RWPE2 (cell line): ENCODE measurements at regions not wholly inside any gene's neighbourhood (a gene's known extent, or its start where the extent isn't known, plus 50 kb on each side); places are given as distances from the start of the nearest gene placed in this dataset.

Experiments
- ATAC-seq: fragments of 200-7000 bp; cut with Tn5 transposase; 3 replicates; pipeline ENCODE4 v1.9.1; 2021; ENCODE audit warnings: low read depth
- DNase-seq: peaks from one replicate; pipeline ENCODE4 v3.0.0-alpha.2; 2020; ENCODE audit warnings: low spot score
- H3K27ac ChIP-seq: fragments of 450-650 bp; 2 replicates; pipeline ENCODE4 v1.5.1; 2017; ENCODE audit warnings: mild to moderate bottlenecking; ENCODE audit not compliant: poor library complexity, severe bottlenecking
- H3K27me3 ChIP-seq: fragments of 250-450 bp; sonication (Bioruptor Pico); 2 replicates; pipeline ENCODE4 v1.5.1; 2021; ENCODE audit warnings: mild to moderate bottlenecking, moderate library complexity; ENCODE audit not compliant: insufficient read depth, poor library complexity, severe bottlenecking
- H3K36me3 ChIP-seq: fragments of 250-450 bp; sonication (Bioruptor Pico); 2 replicates; pipeline ENCODE4 v1.5.1; 2020; ENCODE audit warnings: low read depth, mild to moderate bottlenecking, moderate library complexity
- H3K4me1 ChIP-seq: fragments of 250-450 bp; sonication (Bioruptor Pico); 2 replicates; pipeline ENCODE4 v1.5.1; 2021; ENCODE audit warnings: mild to moderate bottlenecking, moderate library complexity; ENCODE audit not compliant: insufficient read depth, poor library complexity, severe bottlenecking
- H3K4me3 ChIP-seq: fragments of 250-450 bp; sonication (Bioruptor Pico); 2 replicates; pipeline ENCODE4 v1.5.1; 2021; ENCODE audit warnings: mild to moderate bottlenecking, moderate library complexity; ENCODE audit not compliant: severe bottlenecking
- H3K9me3 ChIP-seq: fragments of 250-450 bp; sonication (Bioruptor Pico); 2 replicates; pipeline ENCODE4 v1.5.1; 2021; ENCODE audit warnings: mild to moderate bottlenecking, moderate library complexity; ENCODE audit not compliant: severe bottlenecking
- CTCF ChIP-seq: fragments of 450-650 bp; IDR thresholded peaks from one replicate; pipeline ENCODE4 v1.5.1; 2017; ENCODE audit warnings: mild to moderate bottlenecking, moderate library complexity; ENCODE audit not compliant: poor library complexity, severe bottlenecking

- H3K4me1 ChIP-seq = peaks cover 11% of the 10 kb centered on the region
- no peak for ATAC-seq
- no peak for DNase-seq
- H3K27me3 ChIP-seq = no peaks in the 10 kb centered on the region
- H3K27ac ChIP-seq = no peak overlapping the region
- H3K36me3 ChIP-seq = no peaks in the 10 kb centered on the region
- no peak for TF ChIP-seq CTCF
- H3K9me3 ChIP-seq = no peaks in the 10 kb centered on the region
- no peak overlapping the region for H3K4me3 ChIP-seq
These were observed 314.9 kb upstream of the GRIA3 start for GRCh38 chrX:122869171-122869570.

GRCh38 chrX:122878269-122878668 is 305.8 kb upstream of the GRIA3 start:
- no peak for TF ChIP-seq CTCF
- no peaks in the 10 kb centered on the region for H3K4me1 ChIP-seq
- no peak overlapping the region for H3K4me3 ChIP-seq
- DNase-seq = no peak
- no peak overlapping the region for H3K27ac ChIP-seq
- H3K36me3 ChIP-seq = no peaks in the 10 kb centered on the region
- H3K9me3 ChIP-seq = no peaks in the 10 kb centered on the region
- no peak for ATAC-seq
- no peaks in the 10 kb centered on the region for H3K27me3 ChIP-seq

- Histone ChIP-seq H3K27ac (no peak overlapping the region), H3K4me1 (no peaks in the 10 kb centered on the region), H3K4me3 (no peak overlapping the region), H3K36me3 (no peaks in the 10 kb centered on the region), H3K27me3 (no peaks in the 10 kb centered on the region), H3K9me3 (no peaks in the 10 kb centered on the region)
- ATAC-seq (no peak), DNase-seq (no peak)
- no peak for TF ChIP-seq CTCF
These were observed 303.1 kb upstream of the GRIA3 start for GRCh38 chrX:122880952-122881351.

GRCh38 chrX:122890729-122891128 is 293.3 kb upstream of the GRIA3 start:
- no peaks in the 10 kb centered on the region for H3K9me3 ChIP-seq
- DNase-seq = no peak
- no peak overlapping the region for H3K4me3 ChIP-seq
- no peaks in the 10 kb centered on the region for H3K27me3 ChIP-seq
- H3K36me3 ChIP-seq = no peaks in the 10 kb centered on the region
- ATAC-seq = no peak
- H3K27ac ChIP-seq = no peak overlapping the region
- no peaks in the 10 kb centered on the region for H3K4me1 ChIP-seq
- TF ChIP-seq CTCF = no peak

- H3K36me3 ChIP-seq = no peaks in the 10 kb centered on the region
- no peak for TF ChIP-seq CTCF
- no peaks in the 10 kb centered on the region for H3K9me3 ChIP-seq
- no peak overlapping the region for H3K27ac ChIP-seq
- H3K4me1 ChIP-seq = no peaks in the 10 kb centered on the region
- ATAC-seq = no peak
- no peaks in the 10 kb centered on the region for H3K27me3 ChIP-seq
- no peak overlapping the region for H3K4me3 ChIP-seq
- DNase-seq = no peak
These were observed 277.4 kb upstream of the GRIA3 start for GRCh38 chrX:122906726-122907125.
